Lung (tissue), 11 donors: ENCODE measurements at regions not wholly inside any gene's neighbourhood (a gene's known extent, or its start where the extent isn't known, plus 50 kb on each side); places are given as distances from the start of the nearest gene placed in this dataset.

Experiments used
- ATAC-seq: fragments of 200-7000 bp; cut with Tn5 transposase; one replicate; pipeline ENCODE4 v1.9.1; 2020; ENCODE audit warnings: moderate number of reproducible peaks; ENCODE audit not compliant: insufficient read depth, low FRiP score
- DNase-seq, 3 donors: peaks; one replicate each; pipeline ENCODE4 v3.0.0-alpha.2; 2013 to 2017
- H3K27ac ChIP-seq, 2 donors: one replicate each; pipeline ENCODE4 v1.5.1; 2013; ENCODE audit warnings: mild to moderate bottlenecking in 2 of 2, moderate library complexity in 2 of 2, control low read depth in 1 of 2, inconsistent platforms in 1 of 2, low read depth in 1 of 2, low read length in 1 of 2
- H3K27me3 ChIP-seq, 3 donors: one replicate each; pipeline ENCODE4 v1.5.1; 2013; ENCODE audit warnings: low read length in 2 of 3; ENCODE audit not compliant: control insufficient read depth in 3 of 3, insufficient read depth in 3 of 3
- H3K36me3 ChIP-seq, 4 donors: one replicate each; pipeline ENCODE4 v1.5.1; 2013; ENCODE audit warnings: low read length in 4 of 4, mild to moderate bottlenecking in 1 of 4, moderate library complexity in 1 of 4; ENCODE audit not compliant: control insufficient read depth in 4 of 4, insufficient read depth in 4 of 4
- H3K4me1 ChIP-seq, 5 donors: one replicate each; pipeline ENCODE4 v1.5.1; 2013; ENCODE audit warnings: low read length in 5 of 5, mild to moderate bottlenecking in 2 of 5, moderate library complexity in 1 of 5; ENCODE audit not compliant: control insufficient read depth in 5 of 5, insufficient read depth in 5 of 5
- H3K4me3 ChIP-seq: one replicate; pipeline ENCODE4 v1.5.1; 2013; ENCODE audit warnings: mild to moderate bottlenecking, control low read depth, moderate library complexity
- H3K9ac ChIP-seq, 2 donors: one replicate each; pipeline ENCODE4 v1.5.1; 2013; ENCODE audit warnings: low read length in 2 of 2, control low read depth in 1 of 2; ENCODE audit not compliant: insufficient read depth in 1 of 2
- H3K9me3 ChIP-seq, 4 donors: one replicate each; pipeline ENCODE4 v1.5.1; 2013; ENCODE audit warnings: low read length in 3 of 4, mild to moderate bottlenecking in 1 of 4, moderate library complexity in 1 of 4; ENCODE audit not compliant: control insufficient read depth in 4 of 4, insufficient read depth in 3 of 4
- CTCF ChIP-seq: IDR thresholded peaks from 2 replicates; pipeline ENCODE4 v1.5.1; 2012; ENCODE audit warnings: mild to moderate bottlenecking; ENCODE audit errors: control extremely low read depth, extremely low read depth
- WGBS, 2 donors: extraction: QIAGEN DNeasy Blood & Tissue Kit; methylation state at CpG; one replicate each; pipeline ENCODE4 v1.1.7; 2013; 5-methylcytosine and 5-hydroxymethylcytosine counted together
- donor health status: control.
- donor health status: control.
- donor health status: Bipolar disorder and iron deficiency.
- donor health status: healthy.
- donor health status: DM: yes; HTN: yes; CAD: no.

- DNase-seq (no peak), ATAC-seq (no peak)
- no peak for TF ChIP-seq CTCF
- H3K4me1 ChIP-seq, result no peaks in the 10 kb centered on the region
- WGBS, 2 donors, result 53 to 60% methylated on average over 1 of the region's 1 CpG
- no peak overlapping the region for H3K4me3 ChIP-seq
- no peak overlapping the region for H3K9ac ChIP-seq
- no peaks in the 10 kb centered on the region for H3K27me3 ChIP-seq
- no peak overlapping the region for H3K27ac ChIP-seq
- H3K9me3 ChIP-seq, result peaks cover 0 to 13% (median 2%) of the 10 kb centered on the region in 4 donors
- H3K36me3 ChIP-seq, result no peaks in the 10 kb centered on the region
Measured at GRCh38 chr3:35394905-35395304, 244.4 kb upstream of the ARPP21 start.

- H3K36me3 ChIP-seq, result no peaks in the 10 kb centered on the region
Measured at GRCh38 chr3:35401671-35402070, 237.7 kb upstream of the ARPP21 start.

GRCh38 chr3:35404571-35404970 lies 234.8 kb upstream of the ARPP21 start:
- DNase-seq (no peak), ATAC-seq (no peak)
- H3K27me3 ChIP-seq, result no peaks in the 10 kb centered on the region
- no peak for TF ChIP-seq CTCF
- H3K9me3 ChIP-seq, result no peaks in the 10 kb centered on the region
- WGBS, 2 donors, result 82 to 84% methylated on average over 3 of the region's 3 CpGs
- no peak overlapping the region for H3K4me3 ChIP-seq
- H3K4me1 ChIP-seq, result no peaks in the 10 kb centered on the region
- H3K9ac ChIP-seq, result no peak overlapping the region
- no peak overlapping the region for H3K27ac ChIP-seq
- no peaks in the 10 kb centered on the region for H3K36me3 ChIP-seq

More at GRCh38 chr3:35401671-35402070, 237.7 kb upstream of the ARPP21 start:
- Histone ChIP-seq H3K27me3 (no peaks in the 10 kb centered on the region), H3K9ac (no peak overlapping the region), H3K4me3 (no peak overlapping the region), H3K4me1 (no peaks in the 10 kb centered on the region), H3K27ac (no peak overlapping the region), H3K9me3 (no peaks in the 10 kb centered on the region)
- ATAC-seq, result no peak
- no peak for TF ChIP-seq CTCF
- no peak for DNase-seq

- Histone ChIP-seq H3K27ac (no peak overlapping the region), H3K9ac (no peak overlapping the region), H3K27me3 (no peaks in the 10 kb centered on the region), H3K4me3 (no peak overlapping the region), H3K9me3 (no peaks in the 10 kb centered on the region), H3K4me1 (no peaks in the 10 kb centered on the region), H3K36me3 (no peaks in the 10 kb centered on the region)
- TF ChIP-seq CTCF, result no peak
- 94 to 96% methylated on average over 1 of the region's 1 CpG for WGBS, 2 donors
- ATAC-seq, result no peak
- no peak for DNase-seq
Measured at GRCh38 chr3:35408882-35409281, 230.4 kb upstream of the ARPP21 start.
